K562 (cell line): ENCODE measurements at regions not wholly inside any gene's neighbourhood (a gene's known extent, or its start where the extent isn't known, plus 50 kb on each side); places are given as distances from the start of the nearest gene placed in this dataset.

Experiments used
- ATAC-seq: fragments of 200-7000 bp; cut with Tn5 transposase; 3 replicates; pipeline ENCODE4 v1.9.1; 2020; ENCODE audit warnings: moderate library complexity
- BruUV-seq: library from RNA; stranded (reverse); fragments of 400-500 nt; replicated peaks from 2 replicates; lab custom pipeline; 2021; lab: Mats Ljungman, UMichigan
- CTCF ChIA-PET: fragments of 300-600 bp; formaldehyde crosslinking; extraction: SDS; loops from one replicate; lab custom pipeline; 2021; ENCODE audit warnings: low intra/inter-chr PET ratio; lab: Yijun Ruan, JAX
- POLR2A ChIA-PET: fragments of 300-600, 350-650 bp; sonication (Branson Sonifier 250); formaldehyde crosslinking; extraction: SDS; loops from one replicate; lab custom pipeline; 2021; ENCODE audit warnings: antibody characterized with exemption, inconsistent platforms; lab: Yijun Ruan, JAX
- DNase-seq, 4 experiments: peaks; one replicate each; pipeline versions ENCODE4 v3.0.0 to v3.0.0-alpha.2; 2011 to 2018; ENCODE audit warnings: low spot score in 3 of 4, mixed read lengths in 3 of 4; ENCODE audit errors: extremely low read depth in 1 of 4
- FAIRE-seq: peaks from 2 replicates; lab custom pipeline; 2011; peaks lifted over from hg19 to GRCh38; lab: Jason Lieb, UNC
- H2AFZ ChIP-seq: 2 replicates; pipeline ENCODE4 v1.6.0; 2011; ENCODE audit warnings: low read depth, low read length, control low read depth, inconsistent platforms
- H3K27ac ChIP-seq: fragments of 200-600 bp; 3 replicates; pipeline ENCODE4 v1.8.0; 2011; ENCODE audit warnings: low read depth, mild to moderate bottlenecking, control low read depth, inconsistent platforms, low read length, moderate library complexity, mixed read lengths; ENCODE audit errors: extremely low read depth
- H3K27me3 ChIP-seq, 2 experiments: fragments of 300-600 bp in 1 of 2; 2 replicates in 1 of 2; 3 replicates in 1 of 2; pipeline versions ENCODE4 v1.6.0 to v1.8.0; 2011; ENCODE audit warnings: inconsistent platforms in 2 of 2, low read length in 2 of 2, mild to moderate bottlenecking in 1 of 2, mixed read lengths in 1 of 2, moderate library complexity in 1 of 2; ENCODE audit not compliant: control insufficient read depth in 2 of 2, insufficient read depth in 2 of 2
- H3K36me3 ChIP-seq: fragments of 300-600 bp; 3 replicates; pipeline ENCODE4 v1.8.0; 2011; ENCODE audit warnings: mild to moderate bottlenecking, low read length, inconsistent platforms; ENCODE audit not compliant: control insufficient read depth, insufficient read depth
- H3K4me1 ChIP-seq, 2 experiments: fragments of 200-600 bp in 1 of 2; replicated peaks in 1 of 2; 2 replicates in 1 of 2; 3 replicates in 1 of 2; pipeline versions ENCODE4 v1.5.1 to v1.8.0; 2011; ENCODE audit warnings: inconsistent platforms in 2 of 2, low read length in 2 of 2, mild to moderate bottlenecking in 1 of 2, mixed read lengths in 1 of 2, moderate library complexity in 1 of 2; ENCODE audit not compliant: control insufficient read depth in 2 of 2, insufficient read depth in 2 of 2
- H3K4me2 ChIP-seq: 2 replicates; pipeline ENCODE4 v1.6.1; 2011; ENCODE audit warnings: low read length, control low read depth, inconsistent platforms, mixed read lengths; ENCODE audit not compliant: insufficient read depth
- H3K4me3 ChIP-seq: fragments of 200-600 bp; sonication (generic), shearing (Covaris generic); 2 replicates; pipeline ENCODE4 v1.5.1; 2016; ENCODE audit warnings: control low read depth, inconsistent platforms
- H3K79me2 ChIP-seq: fragments of 200-600 bp; 3 replicates; pipeline ENCODE4 v1.8.0; 2011; ENCODE audit warnings: low read length, inconsistent platforms; ENCODE audit not compliant: control insufficient read depth, insufficient read depth
- H3K9ac ChIP-seq, 2 experiments: 2 replicates each; pipeline versions ENCODE4 v1.6.0 to v1.6.1; 2011; ENCODE audit warnings: low read depth in 2 of 2, low read length in 2 of 2, control low read depth in 1 of 2, inconsistent platforms in 1 of 2, mild to moderate bottlenecking in 1 of 2, mixed read lengths in 1 of 2; ENCODE audit not compliant: insufficient read depth in 1 of 2
- H3K9me1 ChIP-seq: one replicate; pipeline ENCODE4 v1.6.0; 2011; ENCODE audit warnings: inconsistent platforms, mild to moderate bottlenecking, low read length, moderate library complexity; ENCODE audit not compliant: control insufficient read depth, insufficient read depth
- H3K9me3 ChIP-seq: replicated peaks from 2 replicates; pipeline ENCODE4 v1.5.1; 2011; ENCODE audit warnings: low read depth, low read length, inconsistent platforms; ENCODE audit not compliant: control insufficient read depth, insufficient read depth
- H4K20me1 ChIP-seq: replicated peaks from 2 replicates; pipeline ENCODE4 v1.6.1; 2011; ENCODE audit warnings: low read length, inconsistent platforms, mixed read lengths; ENCODE audit not compliant: control insufficient read depth, insufficient read depth
- BRD4 ChIP-seq: fragments of 200-600 bp; sonication (generic); IDR thresholded peaks from 2 replicates; pipeline ENCODE4 v1.6.1; 2017; ENCODE audit warnings: inconsistent platforms
- ETV1 ChIP-seq: fragments of 450-650 bp; conservative IDR thresholded peaks from 2 replicates; pipeline ENCODE4 v1.6.1; 2016; ENCODE audit warnings: missing genetic modification characterization, control low read depth, low read depth, missing compliant biosample characterization
- HLTF ChIP-seq: fragments of 450-650 bp; IDR thresholded peaks from 2 replicates; pipeline ENCODE4 v1.6.1; 2016
- KAT8 ChIP-seq: fragments of 450-650 bp; IDR thresholded peaks from 2 replicates; pipeline ENCODE4 v1.6.1; 2016; ENCODE audit warnings: low read depth, mild to moderate bottlenecking
- KDM1A ChIP-seq, 2 experiments: fragments of 450-650 bp; IDR thresholded peaks; 2 replicates each; pipeline ENCODE4 v1.6.1; 2016; ENCODE audit warnings: mild to moderate bottlenecking in 2 of 2
- KDM4B ChIP-seq, 2 experiments: fragments of 450-650 bp in 1 of 2; sonication (generic) in 1 of 2; IDR thresholded peaks; 2 replicates each; pipeline ENCODE4 v1.6.1; 2016 to 2017; ENCODE audit warnings: borderline replicate concordance in 2 of 2, antibody characterized with exemption in 1 of 2, low read depth in 1 of 2, mild to moderate bottlenecking in 1 of 2
- MNT ChIP-seq, 2 experiments: fragments of 450-650 bp; conservative IDR thresholded peaks; 2 replicates each; pipeline ENCODE4 v1.6.1; 2017; ENCODE audit warnings: mild to moderate bottlenecking in 2 of 2, moderate library complexity in 2 of 2
- POLR3G ChIP-seq: IDR thresholded peaks from 2 replicates; pipeline ENCODE4 v1.6.1; 2011; ENCODE audit not compliant: insufficient read length, insufficient replicate concordance; ENCODE audit errors: extremely low read depth
- PPARD ChIP-seq: fragments of 250-450 bp; sonication (Bioruptor Pico); IDR thresholded peaks from 2 replicates; pipeline ENCODE4 v1.8.0; 2022; ENCODE audit warnings: inconsistent platforms, mild to moderate bottlenecking, moderate library complexity
- SMAD1 ChIP-seq: fragments of 150-350 bp; IDR thresholded peaks from 2 replicates; pipeline ENCODE4 v1.6.1; 2014; ENCODE audit warnings: low read length, low read depth; ENCODE audit not compliant: partially characterized antibody
- TFAM ChIP-seq: fragments of 250-450 bp; sonication (Bioruptor Pico); conservative IDR thresholded peaks from 2 replicates; pipeline ENCODE4 v1.5.0; 2021; ENCODE audit warnings: mild to moderate bottlenecking, moderate library complexity
- UBTF ChIP-seq, 2 experiments: IDR thresholded peaks; 2 replicates each; pipeline ENCODE4 v1.6.1; 2012; ENCODE audit warnings: improper control_type of control experiment in 2 of 2, low read depth in 2 of 2, low read length in 2 of 2, borderline replicate concordance in 1 of 2
- ZBTB9 ChIP-seq: fragments of 450-650 bp; formaldehyde crosslinking; IDR thresholded peaks from 2 replicates; pipeline ENCODE4 v1.4.0; 2020; ENCODE audit warnings: mild to moderate bottlenecking, moderate library complexity
- ZNF217 ChIP-seq: sonication (generic); formaldehyde crosslinking; IDR thresholded peaks from 2 replicates; pipeline ENCODE4 v1.8.0; 2022; ENCODE audit warnings: mild to moderate bottlenecking, missing genetic modification reagents
- ZNF274 ChIP-seq: IDR thresholded peaks from 2 replicates; pipeline ENCODE4 v1.6.1; 2011; ENCODE audit warnings: low read depth, mild to moderate bottlenecking, low read length, moderate library complexity, borderline replicate concordance
- ZNF586 ChIP-seq: fragments of 450-650 bp; formaldehyde crosslinking; conservative IDR thresholded peaks from 2 replicates; pipeline ENCODE4 v1.4.0; 2020; ENCODE audit warnings: mild to moderate bottlenecking, moderate library complexity
- ZNF707 ChIP-seq: fragments of 250-450 bp; sonication (Bioruptor Pico); conservative IDR thresholded peaks from 2 replicates; pipeline ENCODE4 v1.8.0; 2022; ENCODE audit warnings: inconsistent platforms, mild to moderate bottlenecking, moderate library complexity
- WGBS: fragments of 100-300 bp; shearing (Covaris generic); methylation state at CpG from one replicate; pipeline ENCODE4 v1.1.6; 2016; ENCODE audit warnings: low coverage, mixed read lengths; ENCODE audit not compliant: insufficient coverage; ENCODE audit errors: missing lambda C conversion rate; 5-methylcytosine and 5-hydroxymethylcytosine counted together
- in situ Hi-C: fragments of 300-500 bp; cut with MboI; formaldehyde crosslinking; loops from 4 replicates; pipeline ENCODE4 v1.15.0; 2018; ENCODE audit warnings: inconsistent platforms, mixed read lengths
- intact Hi-C: fragments of 100-400 bp; cut with micrococcal nuclease; formaldehyde crosslinking; loops from 2 replicates; pipeline ENCODE4 v1.14.2; 2022

- WGBS, result 80% methylated on average over 2 of the region's 2 CpGs
- in situ Hi-C loops, result no loop called here
- H3K4me1 ChIP-seq, result peaks cover 5 to 14% of the 10 kb centered on the region in 2 experiments; a peak in 3 of 5 replicates
- H3K79me2 ChIP-seq, result no peaks in the 10 kb centered on the region
- H3K36me3 ChIP-seq, result no peaks in the 10 kb centered on the region
- DNase-seq (no peak), ATAC-seq (no peak), FAIRE-seq (no peak)
- H2AFZ ChIP-seq, result peak overlapping the region; percentile 49; the same call in 1 of the 2 replicates
- no TSS peak for BruUV-seq
- no peaks in the 10 kb centered on the region for H4K20me1 ChIP-seq
- no peak overlapping the region for H3K9ac ChIP-seq
- no peak overlapping the region for H3K4me3 ChIP-seq
- TF ChIP-seq KAT8, result no peak
- TF ChIP-seq KDM1A (IDR thresholded peaks at IDR 0.05), result no peak
- no peak for TF ChIP-seq UBTF (IDR thresholded peaks at IDR 0.05; ENCODE audit: borderline replicate concordance in 1 of 2, low read depth in 2 of 2, low read length in 2 of 2)
- no peak for TF ChIP-seq KDM4B (IDR thresholded peaks at IDR 0.05; ENCODE audit: borderline replicate concordance in 2 of 2, low read depth in 1 of 2)
- TF ChIP-seq BRD4, result no peak
- no peak for TF ChIP-seq ETV1 (tag)
- no peak for TF ChIP-seq ZNF707 (CRISPR knock-in tag)
- TF ChIP-seq ZNF586 (CRISPR knock-in tag), result no peak
- no peak for TF ChIP-seq MNT (conservative IDR thresholded peaks at IDR 0.05)
- TF ChIP-seq ZBTB9 (CRISPR knock-in tag), result no peak
- TF ChIP-seq TFAM (CRISPR knock-in tag), result no peak
- TF ChIP-seq HLTF, result no peak
- no peak for TF ChIP-seq PPARD (CRISPR knock-in tag)
- no peak for TF ChIP-seq POLR3G
- no peak for TF ChIP-seq ZNF217 (CRISPR knock-in tag)
- TF ChIP-seq SMAD1, result no peak
- no peak for TF ChIP-seq ZNF274
- no peaks in the 10 kb centered on the region for H3K27me3 ChIP-seq
- POLR2A ChIA-PET, result no interaction called here
- H3K9me1 ChIP-seq, result no peaks in the 10 kb centered on the region
- H3K27ac ChIP-seq, result peak overlapping the region; percentile 61; the same call in 1 of the 3 replicates
- no peaks in the 10 kb centered on the region; the same call in 1 of the 2 replicates for H3K9me3 ChIP-seq
- intact Hi-C loops, result no loop called here
- no peak overlapping the region for H3K4me2 ChIP-seq
- CTCF ChIA-PET, result no interaction called here
Measured at GRCh38 chr3:106115557-106115956, 246.7 kb upstream of the CBLB start.
